ENCODE measurements at regions not wholly inside any gene's neighbourhood (a gene's known extent, or its start where the extent isn't known, plus 50 kb on each side); places are given as distances from the start of the nearest gene placed in this dataset.

DNA sequence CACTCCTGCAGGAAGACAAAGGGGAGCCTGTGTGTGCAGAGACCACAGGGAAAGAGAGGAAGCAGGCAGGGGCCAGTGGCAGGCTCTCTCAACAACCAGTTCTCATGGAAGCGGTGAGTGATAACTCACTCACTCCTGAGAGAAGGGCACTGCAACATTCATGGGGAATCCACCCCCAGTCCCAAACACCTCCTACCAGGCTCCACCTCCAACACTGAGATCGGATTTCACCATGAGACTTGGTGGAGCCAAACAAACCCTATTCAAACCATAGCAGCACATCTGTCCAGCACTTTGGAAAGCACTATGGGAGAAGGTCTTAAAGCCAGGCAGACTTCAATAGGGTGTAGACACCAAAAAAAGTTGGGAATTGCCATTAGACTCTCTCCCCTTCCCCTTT lies 345.7 kb upstream of the SPRED2 start:
- no peak overlapping the region for H2AFZ ChIP-seq (ENCODE audit: low read length)
- no peak for DNase-seq (ENCODE audit: insufficient read length, low spot score, missing footprints)
- H3K79me2 ChIP-seq (ENCODE audit: insufficient read depth, low read length), result no peaks in the 10 kb centered on the region
- H3K9me3 ChIP-seq (ENCODE audit: low read depth, low read length), result no peaks in the 10 kb centered on the region
- no peak overlapping the region for H3K4me3 ChIP-seq (ENCODE audit: insufficient read depth, low read length)
- H3K4me1 ChIP-seq (ENCODE audit: insufficient read depth, low read length), result no peaks in the 10 kb centered on the region
- H3K27me3 ChIP-seq (ENCODE audit: insufficient read depth, low read length), result no peaks in the 10 kb centered on the region
- TF ChIP-seq, protein P1, sequence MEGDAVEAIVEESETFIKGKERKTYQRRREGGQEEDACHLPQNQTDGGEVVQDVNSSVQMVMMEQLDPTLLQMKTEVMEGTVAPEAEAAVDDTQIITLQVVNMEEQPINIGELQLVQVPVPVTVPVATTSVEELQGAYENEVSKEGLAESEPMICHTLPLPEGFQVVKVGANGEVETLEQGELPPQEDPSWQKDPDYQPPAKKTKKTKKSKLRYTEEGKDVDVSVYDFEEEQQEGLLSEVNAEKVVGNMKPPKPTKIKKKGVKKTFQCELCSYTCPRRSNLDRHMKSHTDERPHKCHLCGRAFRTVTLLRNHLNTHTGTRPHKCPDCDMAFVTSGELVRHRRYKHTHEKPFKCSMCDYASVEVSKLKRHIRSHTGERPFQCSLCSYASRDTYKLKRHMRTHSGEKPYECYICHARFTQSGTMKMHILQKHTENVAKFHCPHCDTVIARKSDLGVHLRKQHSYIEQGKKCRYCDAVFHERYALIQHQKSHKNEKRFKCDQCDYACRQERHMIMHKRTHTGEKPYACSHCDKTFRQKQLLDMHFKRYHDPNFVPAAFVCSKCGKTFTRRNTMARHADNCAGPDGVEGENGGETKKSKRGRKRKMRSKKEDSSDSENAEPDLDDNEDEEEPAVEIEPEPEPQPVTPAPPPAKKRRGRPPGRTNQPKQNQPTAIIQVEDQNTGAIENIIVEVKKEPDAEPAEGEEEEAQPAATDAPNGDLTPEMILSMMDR (IDR thresholded peaks at IDR 0.05; ENCODE audit: extremely low read depth, low read depth, low read length), result no peak
- no peaks in the 10 kb centered on the region for H4K20me1 ChIP-seq (ENCODE audit: insufficient read depth, low read length)
- no peak overlapping the region for H3K27ac ChIP-seq (ENCODE audit: low read depth, low read length)
- no peaks in the 10 kb centered on the region for H3K36me3 ChIP-seq (ENCODE audit: insufficient read depth, low read length)
- H3K4me2 ChIP-seq (ENCODE audit: insufficient read depth, low read length), result no peak overlapping the region

DNA sequence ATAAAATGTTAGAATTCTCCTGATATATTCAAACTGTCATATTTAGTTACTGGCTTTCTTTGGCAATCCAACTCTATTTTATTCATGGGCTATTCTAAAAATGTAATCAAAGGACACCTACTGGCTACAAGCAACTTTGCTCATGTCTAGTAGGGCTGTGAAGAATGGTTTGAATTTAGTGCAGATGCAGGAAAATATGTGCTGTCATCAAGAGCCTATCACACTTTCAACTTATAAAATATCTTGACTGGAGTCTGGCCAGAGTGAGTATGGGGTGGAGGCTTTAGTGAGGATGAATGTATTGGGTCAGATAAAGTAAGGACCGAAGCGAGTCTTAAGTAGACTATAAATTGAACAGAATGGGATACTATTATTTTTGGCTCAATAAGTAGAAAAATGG lies 343.4 kb upstream of the SPRED2 start:
- TF ChIP-seq, protein P1 (IDR thresholded peaks at IDR 0.05; ENCODE audit: extremely low read depth, low read depth, low read length), result no peak
- Histone ChIP-seq H2AFZ (ENCODE audit: low read length) (no peak overlapping the region), H3K4me1 (ENCODE audit: insufficient read depth, low read length) (no peaks in the 10 kb centered on the region), H3K4me3 (ENCODE audit: insufficient read depth, low read length) (no peak overlapping the region), H3K27me3 (ENCODE audit: insufficient read depth, low read length) (no peaks in the 10 kb centered on the region), H3K9me3 (ENCODE audit: low read depth, low read length) (no peaks in the 10 kb centered on the region), H4K20me1 (ENCODE audit: insufficient read depth, low read length) (no peaks in the 10 kb centered on the region), H3K36me3 (ENCODE audit: insufficient read depth, low read length) (no peaks in the 10 kb centered on the region), H3K27ac (ENCODE audit: low read depth, low read length) (no peak overlapping the region), H3K4me2 (ENCODE audit: insufficient read depth, low read length) (no peak overlapping the region), H3K79me2 (ENCODE audit: insufficient read depth, low read length) (no peaks in the 10 kb centered on the region)
- peak; percentile 27 for DNase-seq (ENCODE audit: insufficient read length, low spot score, missing footprints)

DNA sequence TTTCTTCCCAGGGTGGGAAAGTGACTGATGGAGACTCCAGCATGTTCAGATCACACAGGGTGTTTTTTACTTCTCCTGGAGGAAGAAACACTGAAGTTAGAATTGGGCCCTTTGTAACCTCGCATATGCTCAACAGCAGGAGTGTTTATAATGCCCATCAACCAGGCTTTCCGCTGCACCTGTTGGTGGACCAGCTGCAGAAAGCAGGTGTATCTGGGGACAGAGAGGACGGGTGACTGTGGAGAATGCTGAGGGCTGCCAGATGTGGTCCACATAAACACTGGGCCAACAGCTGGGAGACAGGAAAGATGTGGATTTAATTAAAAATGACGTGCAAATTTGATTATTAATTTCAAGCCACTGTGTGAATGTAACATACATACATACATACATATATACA lies 335.5 kb upstream of the SPRED2 start:
- Histone ChIP-seq H3K4me3 (ENCODE audit: insufficient read depth, low read length) (no peak overlapping the region), H4K20me1 (ENCODE audit: insufficient read depth, low read length) (no peaks in the 10 kb centered on the region), H3K27ac (ENCODE audit: low read depth, low read length) (no peak overlapping the region), H3K27me3 (ENCODE audit: insufficient read depth, low read length) (no peaks in the 10 kb centered on the region), H3K79me2 (ENCODE audit: insufficient read depth, low read length) (no peaks in the 10 kb centered on the region), H2AFZ (ENCODE audit: low read length) (no peak overlapping the region), H3K4me1 (ENCODE audit: insufficient read depth, low read length) (no peaks in the 10 kb centered on the region), H3K9me3 (ENCODE audit: low read depth, low read length) (no peaks in the 10 kb centered on the region), H3K36me3 (ENCODE audit: insufficient read depth, low read length) (no peaks in the 10 kb centered on the region), H3K4me2 (ENCODE audit: insufficient read depth, low read length) (no peak overlapping the region)
- TF ChIP-seq, protein P1 (IDR thresholded peaks at IDR 0.05; ENCODE audit: extremely low read depth, low read depth, low read length), result no peak
- no peak for DNase-seq (ENCODE audit: insufficient read length, low spot score, missing footprints)

DNA sequence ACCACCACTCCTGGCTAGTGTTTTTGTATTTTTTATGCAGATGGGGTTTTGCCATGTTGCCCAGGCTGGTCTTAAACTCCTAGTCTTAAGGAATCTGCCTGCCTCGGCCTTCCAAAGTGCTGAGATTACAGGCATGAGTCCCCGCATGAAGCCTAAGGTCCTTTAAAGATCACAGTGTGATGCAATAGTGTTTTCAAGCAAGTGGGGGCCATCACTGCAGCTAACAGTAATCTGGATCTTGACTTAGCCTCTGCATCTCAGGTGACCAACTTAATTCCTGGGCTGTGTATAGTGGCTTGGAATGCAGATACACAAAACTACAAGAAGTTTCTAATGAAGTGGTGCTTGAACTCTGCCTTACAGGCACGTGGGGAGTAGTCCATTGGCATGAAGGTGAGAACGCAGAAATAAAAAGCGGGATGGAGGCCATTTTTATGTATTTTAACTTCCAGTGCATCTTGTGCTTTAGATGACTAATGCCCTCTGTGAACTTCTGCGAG lies 334.4 kb upstream of the SPRED2 start:
- Histone ChIP-seq H3K4me1 (ENCODE audit: insufficient read depth, low read length) (no peaks in the 10 kb centered on the region), H3K79me2 (ENCODE audit: insufficient read depth, low read length) (no peaks in the 10 kb centered on the region), H3K4me3 (ENCODE audit: insufficient read depth, low read length) (no peak overlapping the region), H4K20me1 (ENCODE audit: insufficient read depth, low read length) (no peaks in the 10 kb centered on the region), H3K27ac (ENCODE audit: low read depth, low read length) (no peak overlapping the region), H3K9me3 (ENCODE audit: low read depth, low read length) (no peaks in the 10 kb centered on the region), H3K27me3 (ENCODE audit: insufficient read depth, low read length) (no peaks in the 10 kb centered on the region), H3K4me2 (ENCODE audit: insufficient read depth, low read length) (no peak overlapping the region), H2AFZ (ENCODE audit: low read length) (no peak overlapping the region), H3K36me3 (ENCODE audit: insufficient read depth, low read length) (no peaks in the 10 kb centered on the region)
- no peak for DNase-seq (ENCODE audit: insufficient read length, low spot score, missing footprints)
- TF ChIP-seq, protein P1 (IDR thresholded peaks at IDR 0.05; ENCODE audit: extremely low read depth, low read depth, low read length), result no peak
